Endothelial cell of umbilical vein (primary cell): ENCODE measurements at regions not wholly inside any gene's neighbourhood (a gene's known extent, or its start where the extent isn't known, plus 50 kb on each side); places are given as distances from the start of the nearest gene placed in this dataset.

Experiments used
- EZH2 ChIP-seq: IDR thresholded peaks from 2 replicates; pipeline ENCODE4 v1.6.1; 2012; ENCODE audit warnings: borderline replicate concordance, low read depth, mild to moderate bottlenecking, moderate library complexity, low read length, inconsistent platforms; ENCODE audit not compliant: severe bottlenecking
- POLR2A ChIP-seq: IDR thresholded peaks from 2 replicates; pipeline ENCODE4 v1.6.1; 2012; ENCODE audit warnings: low read depth, mild to moderate bottlenecking, control low read depth, low read length
- TF ChIP-seq, protein P1 (sequence below), 2 donors: IDR thresholded peaks; 1 replicate in 1 of 2; 2 replicates in 1 of 2; pipeline ENCODE4 v1.5.1; 2011; ENCODE audit warnings: low read length in 2 of 2, mild to moderate bottlenecking in 2 of 2, moderate library complexity in 2 of 2, control low read depth in 1 of 2, inconsistent platforms in 1 of 2, low read depth in 1 of 2; ENCODE audit not compliant: insufficient read depth in 1 of 2; ENCODE audit errors: extremely low read depth in 1 of 2

DNA sequence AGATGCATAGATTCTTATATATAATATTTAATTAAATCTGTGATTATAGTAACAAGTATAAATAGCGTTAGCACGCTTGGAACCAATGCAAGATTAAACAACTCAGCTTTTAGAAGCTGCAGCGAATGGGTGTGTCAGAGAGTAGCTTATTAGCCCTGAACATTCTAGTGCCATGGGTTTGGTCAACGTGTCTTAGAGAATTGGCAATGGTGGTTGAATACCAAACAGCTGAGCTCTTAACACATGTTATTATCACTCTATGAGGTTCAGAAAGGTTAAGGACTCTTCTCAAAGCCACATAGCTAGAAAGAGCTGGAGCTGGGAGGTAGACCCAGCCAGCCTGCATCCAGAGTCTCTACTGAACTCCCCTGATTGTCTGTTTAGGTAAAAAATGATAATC, 284.2 kb upstream of the CHD6 start:
- TF ChIP-seq, protein P1, sequence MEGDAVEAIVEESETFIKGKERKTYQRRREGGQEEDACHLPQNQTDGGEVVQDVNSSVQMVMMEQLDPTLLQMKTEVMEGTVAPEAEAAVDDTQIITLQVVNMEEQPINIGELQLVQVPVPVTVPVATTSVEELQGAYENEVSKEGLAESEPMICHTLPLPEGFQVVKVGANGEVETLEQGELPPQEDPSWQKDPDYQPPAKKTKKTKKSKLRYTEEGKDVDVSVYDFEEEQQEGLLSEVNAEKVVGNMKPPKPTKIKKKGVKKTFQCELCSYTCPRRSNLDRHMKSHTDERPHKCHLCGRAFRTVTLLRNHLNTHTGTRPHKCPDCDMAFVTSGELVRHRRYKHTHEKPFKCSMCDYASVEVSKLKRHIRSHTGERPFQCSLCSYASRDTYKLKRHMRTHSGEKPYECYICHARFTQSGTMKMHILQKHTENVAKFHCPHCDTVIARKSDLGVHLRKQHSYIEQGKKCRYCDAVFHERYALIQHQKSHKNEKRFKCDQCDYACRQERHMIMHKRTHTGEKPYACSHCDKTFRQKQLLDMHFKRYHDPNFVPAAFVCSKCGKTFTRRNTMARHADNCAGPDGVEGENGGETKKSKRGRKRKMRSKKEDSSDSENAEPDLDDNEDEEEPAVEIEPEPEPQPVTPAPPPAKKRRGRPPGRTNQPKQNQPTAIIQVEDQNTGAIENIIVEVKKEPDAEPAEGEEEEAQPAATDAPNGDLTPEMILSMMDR (IDR thresholded peaks at IDR 0.05; ENCODE audit: extremely low read depth in 1 of 2, insufficient read depth in 1 of 2, low read depth in 1 of 2, low read length in 2 of 2), result no peak
- TF ChIP-seq EZH2, result no peak
- TF ChIP-seq POLR2A, result no peak
